NCI-H2107 treated with DMSO at 0.1 percent for 48 hours (cell line): ENCODE measurements at regions not wholly inside any gene's neighbourhood (a gene's known extent, or its start where the extent isn't known, plus 50 kb on each side); places are given as distances from the start of the nearest gene placed in this dataset.
"Not testable (repeated sequence)": the region's sequence is repeated elsewhere in the genome, so short reads cannot be mapped to it uniquely, and the experiment has no call there.

Experiments used
- DNase-seq: peaks from one replicate; lab custom pipeline; 2025; ENCODE audit not compliant: unreplicated experiment; lab: John Stamatoyannopoulos, UW

DNA sequence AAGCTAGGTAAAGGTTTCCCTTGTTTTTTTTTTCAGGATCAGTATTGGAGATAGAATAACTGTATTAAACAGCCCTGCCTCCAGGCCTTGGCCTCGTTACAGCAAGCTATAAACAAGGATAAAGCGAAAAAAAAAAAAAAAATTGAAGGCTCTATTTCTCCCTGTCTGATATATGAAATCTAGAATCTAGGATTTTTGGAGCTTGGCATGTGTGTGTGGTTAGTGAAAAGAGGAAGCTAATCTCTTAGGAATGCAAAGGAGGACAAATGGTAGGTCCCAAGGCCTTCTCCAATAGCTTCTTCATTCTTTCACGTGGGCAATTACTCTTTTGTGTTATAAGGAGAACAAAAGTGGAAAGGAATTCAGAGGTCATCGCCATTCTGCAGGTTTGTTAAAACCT is 470.3 kb downstream of the TMEM114 start:
- no peak for DNase-seq

DNA sequence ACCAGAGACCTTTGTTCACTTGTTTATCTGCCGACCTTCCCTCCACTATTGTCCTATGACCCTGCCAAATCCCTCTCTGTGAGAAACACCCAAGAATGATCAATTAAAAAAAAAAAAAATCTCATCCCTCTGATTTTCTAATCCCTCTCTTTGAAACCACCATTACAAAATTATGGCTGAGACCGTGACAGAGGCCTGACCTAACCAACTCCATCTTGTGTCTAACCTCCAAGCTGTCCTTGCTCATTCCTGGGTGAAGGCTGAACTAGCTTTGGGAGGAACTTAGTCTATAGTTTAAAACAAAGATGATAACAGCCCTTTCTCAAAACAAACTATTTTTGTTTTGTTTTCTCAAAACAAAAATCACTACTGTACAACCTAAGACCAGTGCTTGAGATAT is 474.5 kb downstream of the TMEM114 start:
- DNase-seq, result no peak

DNA sequence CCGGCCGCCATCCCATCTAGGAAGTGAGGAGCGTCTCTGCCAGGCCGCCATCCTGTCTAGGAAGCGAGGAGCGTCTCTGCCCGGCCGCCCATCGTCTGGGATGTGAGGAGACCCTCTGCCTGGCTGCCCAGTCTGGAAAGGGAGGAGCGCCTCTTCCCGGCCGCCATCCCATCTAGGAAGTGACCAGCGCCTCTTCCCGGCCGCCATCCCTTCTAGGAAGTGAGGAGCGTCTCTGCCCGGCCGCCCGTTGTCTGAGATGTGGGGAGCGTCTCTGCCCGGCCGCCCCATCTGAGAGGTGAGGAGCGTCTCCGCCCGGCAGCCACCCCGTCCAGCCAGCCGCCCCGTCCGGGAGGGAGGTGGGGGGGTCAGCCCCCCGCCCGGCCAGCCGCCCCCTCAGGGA is 475.4 kb downstream of the TMEM114 start:
- not testable (repeated sequence) for DNase-seq

DNA sequence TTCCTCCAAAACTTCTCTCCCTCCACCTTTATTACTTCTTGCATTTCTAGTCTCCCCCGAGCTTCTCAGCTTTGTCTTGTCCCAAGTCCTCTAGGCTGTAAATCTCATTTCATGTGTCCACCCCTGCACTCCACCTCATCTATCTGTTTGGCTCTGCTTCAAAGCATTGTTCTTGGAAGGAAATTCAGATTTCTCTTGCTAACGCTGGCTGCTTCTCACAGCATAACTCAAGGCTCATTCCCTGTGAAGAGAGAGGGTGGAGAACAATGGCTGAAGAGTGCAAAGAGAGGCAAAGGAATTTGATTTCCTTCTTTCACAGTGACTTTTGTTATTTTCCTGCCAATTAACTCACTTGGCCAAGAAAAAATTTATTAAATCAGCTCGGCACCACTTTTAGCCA is 476.5 kb downstream of the TMEM114 start:
- no peak for DNase-seq

DNA sequence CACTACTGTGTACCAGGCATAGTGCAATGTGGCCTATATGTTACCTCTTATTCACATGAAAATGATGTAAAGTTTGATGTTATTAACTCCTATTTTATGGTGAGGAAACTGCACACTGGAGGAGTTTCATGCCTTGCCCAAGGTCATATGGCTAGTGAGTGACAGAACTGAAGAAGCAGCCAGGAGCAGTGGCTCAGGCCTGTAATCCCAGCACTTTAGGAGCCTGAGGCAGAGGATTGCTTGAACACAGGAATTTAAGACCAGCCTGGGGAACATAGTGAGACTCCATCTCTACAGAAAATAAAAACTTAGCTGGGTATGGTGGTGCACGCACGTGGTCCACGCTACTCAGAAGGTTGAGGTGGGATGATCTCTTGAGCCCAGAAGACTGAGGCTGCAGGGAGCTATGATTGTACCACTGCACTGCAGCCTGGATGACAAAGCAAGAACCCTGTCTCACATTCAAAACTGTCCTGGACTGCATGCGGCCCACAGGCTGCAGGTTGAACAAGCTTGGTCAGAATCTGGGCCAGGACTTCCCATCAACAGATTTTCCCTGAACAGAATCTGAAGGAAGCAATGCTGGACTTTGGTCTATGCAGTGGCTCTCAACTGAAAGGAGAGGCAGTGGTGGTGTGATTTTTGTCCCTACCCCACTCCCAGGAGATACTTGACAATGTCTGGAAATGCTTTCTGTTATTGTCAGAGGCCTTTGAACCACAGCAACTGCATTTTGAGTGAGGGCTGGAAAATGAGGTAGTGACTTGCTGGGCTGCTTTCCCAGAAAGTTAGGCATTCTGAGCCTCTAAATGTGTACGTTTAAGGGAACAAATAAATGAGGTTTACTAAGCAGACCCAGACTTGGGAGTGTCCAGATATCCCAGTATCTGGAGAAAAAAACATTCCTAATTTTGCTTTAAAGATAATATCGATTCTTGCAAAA is 479.5 kb downstream of the TMEM114 start:
- DNase-seq, result no peak

DNA sequence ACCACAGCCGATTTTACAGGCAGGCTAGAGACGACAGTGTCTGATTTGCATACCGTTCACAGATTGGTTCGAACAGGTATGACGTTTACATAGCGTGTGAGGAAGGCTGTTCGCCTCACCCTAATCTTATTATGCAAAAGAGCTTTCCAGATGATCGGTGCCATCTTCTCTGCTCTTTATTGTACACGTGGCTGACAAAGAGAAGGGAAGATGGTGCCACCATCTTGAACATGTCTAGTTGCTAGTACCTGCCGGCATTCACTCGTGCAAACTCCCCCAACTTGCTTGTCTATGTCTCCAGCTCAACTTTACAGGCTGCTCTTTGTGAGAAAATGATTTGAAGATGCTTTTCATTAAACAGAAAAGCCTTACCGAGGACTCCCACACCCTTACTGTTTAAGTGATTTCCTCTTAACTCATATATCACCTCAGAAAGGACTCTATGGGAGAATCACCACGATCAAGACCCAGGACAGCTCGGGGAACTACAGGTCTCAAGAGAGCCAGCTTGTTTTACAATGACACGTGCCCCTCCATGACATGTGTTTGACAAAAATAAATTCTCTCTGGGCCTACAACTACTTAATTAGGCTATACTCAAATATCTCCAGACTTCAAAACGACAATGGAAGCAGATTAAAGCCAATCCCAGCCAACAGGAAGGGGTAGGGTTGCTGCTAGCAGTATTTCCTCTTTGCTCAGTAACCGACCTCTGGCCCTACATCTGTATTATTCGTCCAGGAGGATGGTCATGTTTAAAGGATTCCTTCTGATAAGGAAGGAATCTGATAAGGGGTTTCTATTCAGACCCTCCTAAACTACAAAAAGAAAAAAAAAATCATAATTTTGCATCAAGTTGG is 480.6 kb downstream of the TMEM114 start:
- DNase-seq, result no peak

DNA sequence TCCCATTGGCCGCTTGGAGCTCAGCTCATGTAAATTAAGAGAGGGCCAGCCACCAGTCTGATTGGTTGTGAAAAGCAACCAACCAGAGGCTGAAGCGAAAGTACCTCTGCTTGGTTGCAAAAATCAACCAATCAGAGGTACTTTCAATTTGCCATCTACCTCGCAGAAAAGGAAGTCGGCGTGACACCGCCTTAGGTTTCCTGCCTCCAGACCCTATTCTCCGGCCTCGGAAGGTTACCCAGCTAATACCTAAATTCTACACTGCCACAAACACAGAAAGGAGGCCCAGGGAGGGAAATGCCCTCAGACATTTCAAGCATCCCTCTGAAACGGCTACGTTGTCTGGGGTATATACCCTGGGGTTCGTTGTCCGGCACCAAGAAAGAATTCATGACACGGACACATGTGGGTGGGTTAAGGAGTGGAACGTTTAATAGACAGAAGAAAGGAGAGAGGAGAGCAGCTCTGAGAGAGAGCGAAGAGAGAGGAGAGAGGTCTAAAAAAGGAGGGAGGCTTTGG is 481.3 kb downstream of the TMEM114 start:
- DNase-seq, result no peak

DNA sequence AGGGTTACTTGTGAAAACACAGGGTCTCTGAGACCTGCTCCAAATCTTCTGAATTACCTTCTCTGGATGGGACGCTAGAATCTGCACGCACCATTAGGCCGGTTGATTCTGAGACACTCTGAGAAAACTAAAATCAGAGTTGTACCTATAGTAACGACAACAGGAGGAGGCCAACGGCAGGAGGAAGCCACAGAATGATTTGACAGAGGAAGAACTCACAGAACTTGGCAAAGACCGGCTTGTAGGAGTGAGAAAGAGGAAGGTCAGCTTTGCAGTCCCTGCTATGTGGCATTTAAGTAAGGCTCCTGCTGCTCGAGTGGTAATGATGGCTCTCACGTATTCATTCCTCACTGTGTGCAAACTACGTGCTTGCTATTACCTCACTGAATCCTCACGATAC is 483.0 kb downstream of the TMEM114 start:
- no peak for DNase-seq

DNA sequence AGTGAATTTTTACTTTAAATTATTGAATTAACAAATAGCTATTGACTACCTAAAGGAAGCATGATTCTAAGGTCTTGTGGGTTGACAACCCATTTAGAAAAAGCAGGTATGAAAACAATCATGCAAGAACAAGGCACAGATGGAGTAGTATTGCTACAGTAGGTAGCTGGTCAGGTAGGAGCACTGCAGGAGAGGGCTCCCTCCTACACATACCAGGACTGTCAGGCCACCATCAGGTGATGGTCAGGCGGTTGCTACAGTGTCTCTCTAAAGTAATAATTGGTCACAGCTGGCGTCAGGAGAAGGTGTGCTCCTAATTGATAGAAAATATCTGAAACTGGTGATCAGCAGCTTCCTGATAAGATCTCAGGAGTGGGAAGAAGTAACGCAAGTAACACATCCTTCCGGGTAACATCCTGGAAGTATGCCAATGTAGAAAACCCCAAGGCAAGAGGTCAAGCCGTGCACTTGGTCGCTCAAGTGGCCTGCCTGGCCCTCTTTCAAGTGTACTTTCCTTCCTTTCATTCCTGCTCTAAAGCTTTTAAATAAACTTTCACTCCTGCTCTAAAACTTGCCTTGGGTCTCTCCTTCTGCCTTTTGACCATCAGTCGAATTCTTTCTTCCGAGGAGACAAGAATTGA is 486.5 kb downstream of the TMEM114 start:
- DNase-seq, result no peak

DNA sequence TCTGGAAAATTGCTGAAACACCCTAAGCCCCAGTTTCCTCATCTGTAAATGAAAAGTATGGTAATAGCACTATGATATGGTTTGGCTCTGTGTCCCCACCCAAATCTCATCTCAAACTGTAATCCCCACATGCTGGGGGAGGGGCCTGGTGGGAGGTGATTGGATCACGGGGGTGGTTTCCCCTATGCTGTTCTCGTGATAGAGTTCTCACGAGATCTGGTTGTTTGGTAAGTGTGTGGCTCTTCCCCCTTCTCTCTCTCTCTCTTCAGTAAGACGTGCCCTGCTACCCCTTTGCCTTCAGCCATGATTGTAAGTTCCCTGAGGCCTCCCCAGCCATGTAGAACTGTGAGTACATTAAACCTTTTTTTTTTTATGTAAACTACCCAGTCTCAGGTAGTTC is 490.7 kb downstream of the TMEM114 start:
- DNase-seq, result no peak

DNA sequence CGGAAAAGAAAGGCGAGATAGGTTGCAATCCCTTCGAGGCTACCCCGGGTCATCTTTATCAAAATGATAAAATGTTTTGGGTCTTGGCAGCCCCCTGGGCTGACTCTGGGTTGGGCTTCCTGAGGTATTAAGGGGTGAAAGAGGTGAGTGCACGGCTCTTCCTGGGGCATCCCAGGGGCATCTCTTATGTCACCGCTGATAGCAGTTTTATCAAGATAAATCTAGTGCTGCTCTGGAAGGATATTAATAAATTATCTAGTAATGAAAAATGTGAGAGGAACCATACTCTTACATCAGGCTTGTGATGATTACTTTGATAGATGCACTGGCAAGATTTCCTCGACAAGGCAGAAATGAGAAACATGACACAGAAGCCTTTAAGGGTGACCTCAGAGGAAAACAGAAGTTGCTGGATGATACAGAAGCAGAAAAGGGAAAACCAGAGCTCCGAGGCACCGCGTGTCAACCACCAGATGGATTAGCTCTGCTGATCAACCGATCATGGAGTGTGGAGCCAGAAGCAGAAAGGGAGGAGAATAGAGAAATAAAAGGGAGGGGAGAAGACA is 491.3 kb downstream of the TMEM114 start:
- no peak for DNase-seq

DNA sequence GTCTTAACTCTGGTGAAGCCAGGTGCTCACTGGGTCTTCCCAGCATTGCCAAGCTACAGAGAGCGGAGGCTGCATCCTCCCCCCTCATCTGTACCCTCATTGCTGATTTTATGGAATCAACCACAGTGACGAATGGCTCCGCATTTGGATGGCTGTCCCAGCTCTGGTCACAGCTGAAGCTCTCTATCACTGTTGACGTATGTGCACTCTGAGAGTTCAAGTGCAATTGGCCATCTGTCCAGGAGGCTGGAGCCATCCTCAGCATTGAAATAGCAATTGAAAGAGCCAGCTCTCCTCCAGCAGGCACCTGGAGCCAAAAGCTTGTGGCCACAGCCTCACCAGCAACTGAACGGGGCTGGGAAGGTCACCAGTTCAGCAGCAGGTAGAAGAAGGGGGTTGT is 494.1 kb downstream of the TMEM114 start:
- no peak for DNase-seq

DNA sequence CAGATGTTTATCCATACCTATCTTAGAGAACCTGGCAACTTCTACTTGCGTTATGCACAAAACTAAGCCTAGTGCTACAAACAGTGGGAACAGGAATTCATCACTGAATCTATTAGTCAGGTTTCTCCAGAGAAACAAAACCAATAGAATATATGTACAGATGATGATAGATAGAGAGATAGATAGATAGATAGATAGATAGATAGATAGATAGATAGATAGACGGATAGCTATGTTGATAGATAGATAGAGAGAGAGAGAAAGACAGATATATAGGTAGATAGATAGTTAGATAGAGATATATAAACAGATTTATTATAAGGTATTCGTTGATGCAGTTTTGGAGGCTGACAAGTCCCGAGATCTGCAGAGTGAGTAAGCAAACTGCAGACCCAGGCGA is 495.6 kb downstream of the TMEM114 start:
- DNase-seq, result no peak

DNA sequence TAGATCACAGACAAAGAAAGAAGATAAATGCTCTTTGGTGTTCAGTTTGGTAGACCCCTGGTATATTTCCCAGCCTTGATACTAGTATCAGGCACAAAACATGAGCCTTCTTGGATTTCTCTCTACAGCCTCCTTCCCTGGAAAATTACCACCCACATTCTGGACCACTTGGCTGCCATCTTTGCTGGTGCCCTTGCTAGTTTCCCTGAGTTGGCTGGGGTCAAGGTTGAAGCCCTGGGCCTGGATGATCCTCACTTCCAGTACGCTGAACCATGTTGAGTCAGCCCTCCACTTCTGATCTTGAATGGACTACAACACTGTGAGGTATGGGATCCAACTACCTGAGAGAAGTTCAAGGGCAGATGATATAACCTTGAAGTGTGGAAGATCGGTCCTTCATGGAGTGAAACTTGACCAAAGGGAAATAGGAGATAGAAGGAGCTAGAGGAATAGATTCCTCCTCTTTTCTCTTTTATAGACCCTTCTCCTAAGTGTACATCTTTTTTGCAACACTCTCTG is 501.4 kb downstream of the TMEM114 start:
- no peak for DNase-seq

DNA sequence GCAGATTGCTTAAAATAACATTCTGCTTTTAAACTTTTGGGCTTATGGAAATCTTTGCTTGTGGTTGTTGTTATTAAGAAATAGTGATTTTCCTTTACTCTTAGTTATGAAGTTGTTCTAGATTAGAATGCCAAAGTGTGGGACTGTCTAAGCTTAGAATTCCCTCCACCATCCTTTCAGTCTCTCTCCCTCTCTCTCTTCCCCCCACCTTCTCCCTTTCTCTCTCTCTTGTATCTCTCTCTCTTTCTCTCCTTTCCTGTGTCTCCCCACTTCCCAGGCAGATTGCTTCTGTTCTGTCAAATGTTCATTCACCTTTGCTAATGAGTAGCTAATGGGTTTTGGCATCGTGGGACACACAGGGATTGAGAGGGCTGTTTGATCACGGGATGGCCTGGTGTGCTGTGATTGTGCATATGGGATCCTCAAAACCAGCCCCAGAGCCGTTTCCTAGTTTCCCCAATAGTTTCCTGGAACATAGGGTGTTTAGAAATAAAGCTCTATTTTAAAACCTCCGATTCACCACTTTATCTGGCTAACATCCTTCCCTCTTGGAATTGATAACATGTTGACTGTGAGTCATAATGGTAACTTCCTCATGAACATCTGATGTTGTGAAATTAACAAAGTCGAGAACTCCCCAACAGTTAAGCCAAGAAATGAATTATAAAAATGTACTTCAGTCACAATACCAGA is 502.6 kb downstream of the TMEM114 start:
- no peak for DNase-seq

DNA sequence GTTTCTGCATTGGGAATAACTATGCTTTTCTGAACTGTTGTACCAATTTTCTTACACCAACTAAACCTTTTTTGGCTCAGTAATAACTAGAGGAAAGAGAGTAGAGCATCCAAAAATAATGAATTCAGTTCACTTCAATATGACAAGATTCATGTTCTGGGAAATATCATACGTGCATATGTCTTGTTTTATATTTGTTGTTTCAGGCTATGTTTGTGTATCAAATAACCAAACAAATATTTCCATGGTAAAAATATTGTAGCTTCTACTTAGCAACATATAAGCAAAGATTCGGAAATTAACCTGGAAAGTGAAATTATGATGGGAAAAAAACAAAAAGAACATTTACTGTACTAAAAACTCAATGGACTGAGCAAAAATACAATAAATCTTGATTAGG is 503.2 kb downstream of the TMEM114 start:
- no peak for DNase-seq

DNA sequence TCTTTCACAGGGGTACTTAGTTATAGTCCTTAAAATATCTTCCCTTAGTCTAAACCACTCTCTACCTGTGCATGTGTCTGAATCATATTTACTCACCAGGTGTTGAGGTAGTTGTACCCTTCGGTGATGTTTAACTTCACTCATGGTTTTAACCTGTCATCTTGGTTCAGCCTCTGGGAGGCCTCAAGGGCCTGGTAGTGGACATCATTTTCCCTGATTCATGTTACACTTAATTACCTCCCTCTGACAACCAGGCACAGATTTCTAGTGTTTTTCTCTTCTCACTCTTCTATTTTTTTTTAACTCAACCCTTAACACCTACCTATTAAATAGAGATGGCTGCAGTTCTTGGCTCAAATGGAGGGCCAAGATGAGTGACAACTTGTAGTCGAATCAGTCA is 505.4 kb downstream of the TMEM114 start:
- no peak for DNase-seq

DNA sequence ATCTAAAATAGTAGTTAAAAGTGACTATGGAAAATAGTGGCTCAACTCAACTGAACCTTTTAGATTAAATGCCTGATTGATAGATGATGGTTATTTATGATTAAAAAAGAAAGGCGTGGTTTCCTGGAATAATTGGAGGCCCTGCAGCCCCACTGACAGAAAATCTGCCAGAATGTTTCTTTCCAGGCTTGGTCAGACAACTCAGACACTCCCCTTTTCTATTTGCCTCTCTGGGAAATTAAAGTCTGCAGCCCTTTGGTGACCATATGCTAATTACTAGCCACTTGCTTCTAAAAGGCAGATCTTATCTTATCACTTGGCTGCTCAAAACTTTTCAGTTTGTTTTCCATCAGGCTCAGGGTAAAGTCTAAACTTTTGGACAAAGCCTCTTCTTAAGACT is 506.0 kb downstream of the TMEM114 start:
- no peak for DNase-seq

DNA sequence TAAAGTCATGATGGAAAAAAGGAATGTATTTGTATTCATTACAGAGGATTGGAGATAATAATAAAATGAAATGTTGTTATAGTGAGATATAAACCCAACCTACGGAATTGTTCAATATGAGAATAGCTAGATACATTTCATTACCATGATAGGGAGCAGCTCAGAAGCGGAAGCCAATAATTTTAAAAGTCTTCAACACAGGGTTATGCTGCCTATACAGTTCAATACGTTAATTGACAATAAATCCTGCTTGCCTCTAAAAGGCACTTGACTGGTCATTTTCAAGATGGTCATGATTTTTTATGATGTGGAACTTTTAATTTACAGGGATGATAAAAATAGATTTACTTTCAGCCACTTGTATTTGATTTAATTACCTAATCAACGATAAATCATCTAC is 506.8 kb downstream of the TMEM114 start:
- DNase-seq, result no peak

DNA sequence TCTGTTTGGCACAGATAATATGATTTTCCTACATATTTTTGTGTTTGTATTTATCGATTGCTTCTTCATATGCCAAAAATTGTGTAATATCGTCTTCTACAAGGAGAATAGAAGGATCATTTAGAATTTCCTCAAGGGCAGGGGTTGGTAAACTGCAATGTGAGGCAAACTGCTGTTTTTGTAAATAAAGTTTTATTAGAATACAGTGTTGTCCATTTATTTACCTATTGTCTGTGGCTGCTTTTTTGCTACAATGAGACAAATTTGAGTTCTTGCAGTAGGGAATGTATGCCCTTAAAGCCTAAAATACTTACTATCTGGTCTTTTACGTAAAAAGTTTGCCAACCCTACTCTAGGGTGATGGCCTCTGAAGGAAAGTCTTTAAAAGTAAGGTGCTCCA is 509.5 kb downstream of the TMEM114 start:
- DNase-seq, result no peak
